NK-92 treated with Interleukin-12 subunit alpha and Interleukin-12 subunit beta, amount 100 ng/mL, for 24 hours (cell line): ENCODE measurements at regions not wholly inside any gene's neighbourhood (a gene's known extent, or its start where the extent isn't known, plus 50 kb on each side); places are given as distances from the start of the nearest gene placed in this dataset.
"Not testable (repeated sequence)": the region's sequence is repeated elsewhere in the genome, so short reads cannot be mapped to it uniquely, and the experiment has no call there.

Experiments used
- DNase-seq: peaks from one replicate; lab custom pipeline; 2025; lab: John Stamatoyannopoulos, UW

DNA sequence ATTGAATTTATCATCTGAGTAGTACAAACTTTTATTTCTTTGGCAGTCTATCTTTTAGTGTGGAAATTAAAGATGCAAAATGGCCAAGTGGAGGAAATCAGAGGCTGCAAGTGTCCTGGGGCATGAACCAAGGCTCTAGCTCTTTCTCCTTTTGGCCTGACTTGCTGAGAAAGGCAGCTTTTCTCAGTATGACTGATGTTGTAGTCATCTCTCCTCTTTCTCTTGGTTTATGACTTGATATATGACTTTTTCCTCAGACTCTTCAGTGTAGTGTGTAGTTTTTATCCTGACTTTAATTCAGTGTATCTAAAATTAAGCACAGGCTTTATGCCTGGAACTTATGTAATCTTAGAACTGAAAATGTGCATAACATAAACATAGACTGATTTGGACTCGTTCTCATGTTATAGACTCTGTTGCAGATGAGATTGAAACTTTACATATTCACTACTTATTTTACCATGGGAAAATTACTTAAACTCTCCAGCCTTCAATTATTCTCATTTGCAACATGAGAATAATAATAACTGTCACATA, 65.7 kb downstream of the SLITRK5 start:
- no peak for DNase-seq

DNA sequence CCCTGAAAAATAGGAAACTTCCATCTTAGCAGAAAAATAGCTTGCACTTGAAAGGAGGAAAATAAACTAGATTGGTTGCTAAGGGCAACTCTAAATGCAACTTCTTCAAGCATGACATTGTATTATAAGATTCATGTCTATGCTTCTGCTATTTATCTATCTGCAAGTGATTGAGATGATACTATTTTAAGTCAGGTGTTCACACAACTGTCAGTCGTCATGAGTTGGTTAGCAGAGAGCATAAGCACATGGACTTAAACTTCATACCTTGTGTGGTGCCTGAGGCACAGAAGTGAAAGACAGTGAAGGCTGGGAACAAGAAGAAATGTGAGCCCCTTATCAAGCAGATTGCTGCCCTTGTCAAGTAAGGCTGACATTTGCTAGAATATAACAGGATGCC, 82.9 kb downstream of the SLITRK5 start:
- no peak for DNase-seq

DNA sequence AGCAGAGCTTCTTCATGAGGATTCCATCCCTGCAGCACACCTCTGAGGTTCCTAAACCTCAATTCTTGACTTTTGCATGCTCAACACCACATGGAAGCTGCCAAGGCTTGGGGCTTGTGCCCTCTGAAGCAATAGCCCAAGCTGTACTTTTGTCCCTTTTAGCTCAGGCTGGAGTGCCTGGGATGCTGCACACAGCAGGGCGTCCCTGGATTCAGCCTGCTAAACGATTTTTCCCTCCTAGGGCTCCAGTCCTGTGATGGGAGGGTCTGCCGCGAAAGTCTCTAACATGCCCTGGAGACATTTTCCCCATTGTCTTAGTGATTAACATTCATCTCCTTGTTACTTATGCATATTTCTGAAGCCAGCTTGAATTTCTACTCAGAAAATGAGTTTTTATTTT, 98.3 kb downstream of the SLITRK5 start:
- no peak for DNase-seq

DNA sequence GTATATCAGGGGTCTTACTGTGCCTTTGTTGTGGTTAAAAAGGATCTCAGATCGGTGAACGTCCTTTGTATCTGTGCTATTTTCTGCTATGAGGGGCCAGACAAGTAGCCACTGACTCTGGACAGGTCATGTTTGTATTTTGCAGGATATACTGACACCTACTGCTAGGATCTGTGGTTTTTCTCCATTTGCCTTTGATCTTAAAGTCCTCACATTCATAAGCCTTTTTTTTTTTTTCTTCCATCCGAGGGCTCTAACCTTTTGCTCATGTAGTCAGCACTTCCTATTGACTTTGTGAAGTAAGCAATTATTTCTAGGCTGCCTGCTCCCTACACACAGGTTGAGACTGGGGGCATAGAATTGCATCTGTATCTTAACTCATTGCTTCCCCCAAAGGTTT, 106.2 kb downstream of the SLITRK5 start:
- DNase-seq: no peak

DNA sequence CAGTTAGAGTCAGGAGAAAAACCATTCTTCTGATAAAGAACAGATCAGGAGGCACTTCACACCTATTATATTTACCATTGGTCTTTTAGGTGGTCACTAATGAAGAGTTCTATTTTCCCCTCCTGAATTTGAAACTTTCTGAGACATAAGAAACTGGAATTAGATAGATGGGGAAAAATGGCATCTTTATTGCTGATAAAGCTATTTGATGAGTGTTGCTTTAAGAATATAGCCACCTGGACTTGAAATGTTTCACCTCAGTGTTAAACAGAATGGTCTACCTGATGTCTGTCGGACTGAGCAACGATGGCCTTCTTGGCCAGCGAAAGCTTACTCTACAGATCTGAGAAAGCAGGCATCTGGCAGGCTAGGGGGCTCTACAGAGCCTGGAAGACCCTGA, 107.0 kb downstream of the SLITRK5 start:
- no peak for DNase-seq

DNA sequence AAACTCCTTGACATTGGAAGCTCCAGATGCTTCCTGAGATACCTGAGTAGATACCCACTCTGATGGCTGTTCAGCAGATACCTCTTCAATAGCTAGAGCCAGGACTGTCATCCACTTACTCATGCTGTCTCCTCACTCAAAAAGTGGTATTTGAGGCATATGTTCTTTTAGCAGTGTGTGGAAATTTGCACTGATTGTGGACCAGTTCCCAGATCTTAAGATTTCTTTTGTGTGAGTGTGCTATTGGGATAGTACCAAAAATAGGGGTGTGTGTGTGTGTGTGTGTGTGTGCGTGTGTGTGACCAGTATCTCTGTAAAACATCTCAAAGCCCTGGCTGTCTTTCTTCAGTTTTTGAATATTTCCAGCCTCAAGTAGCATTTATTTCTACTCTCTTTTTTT, 108.3 kb downstream of the SLITRK5 start:
- no peak for DNase-seq

DNA sequence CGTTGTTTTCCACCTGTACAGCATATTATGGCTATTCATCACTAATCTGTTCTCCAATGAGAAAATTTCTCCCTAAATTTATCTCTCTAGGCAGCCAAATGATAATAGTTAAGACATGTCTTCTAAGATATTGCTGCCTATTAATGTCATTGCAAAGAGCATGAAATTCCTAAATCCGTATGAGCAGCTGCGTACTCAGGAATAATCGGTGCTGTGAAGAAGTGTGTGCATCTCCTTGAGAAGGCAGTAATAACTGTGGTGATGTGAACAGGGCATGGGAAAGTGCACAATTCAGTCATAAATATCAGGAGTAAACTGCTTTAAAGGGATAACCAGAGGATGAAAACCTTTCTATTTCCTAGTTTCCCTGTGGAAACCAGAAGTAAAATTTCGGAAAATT, 112.2 kb downstream of the SLITRK5 start:
- no peak for DNase-seq

DNA sequence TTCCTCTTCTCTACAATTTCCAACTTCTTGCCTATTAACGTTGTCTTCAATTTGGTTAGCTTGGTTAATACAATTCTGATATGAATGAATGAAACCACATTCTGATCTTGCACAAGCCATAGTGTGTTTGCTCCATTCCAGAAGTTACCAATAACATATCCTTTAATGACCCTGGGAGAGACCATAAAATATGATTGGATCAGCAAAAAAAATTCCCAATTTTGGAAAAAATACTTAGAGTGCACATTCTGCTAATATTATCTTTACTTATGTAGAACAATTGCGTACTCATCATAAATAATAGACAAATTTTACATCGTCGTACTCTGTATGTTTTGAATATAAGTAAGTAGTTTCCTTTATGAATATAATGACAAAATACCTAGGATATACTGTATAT, 117.2 kb downstream of the SLITRK5 start:
- no peak for DNase-seq

DNA sequence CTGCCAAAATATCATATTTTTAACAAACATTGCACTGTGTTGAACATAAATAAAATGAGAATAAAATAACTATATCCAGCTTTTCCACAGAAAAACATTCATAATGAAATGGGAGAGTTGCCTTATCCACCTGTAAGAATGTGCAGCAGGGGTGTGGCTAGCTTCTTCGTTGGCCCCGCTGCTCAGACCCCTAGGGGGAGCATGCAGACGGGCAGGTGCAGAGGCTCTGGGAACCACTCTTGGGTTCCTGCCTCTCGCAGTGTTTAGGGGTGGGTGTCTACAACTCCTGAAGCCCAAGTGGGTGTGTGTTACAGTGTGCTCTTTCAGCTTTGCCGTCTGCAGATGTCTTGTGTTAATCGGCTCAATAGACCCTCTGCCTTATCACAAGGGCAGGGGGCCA, 121.7 kb downstream of the SLITRK5 start:
- DNase-seq: no peak

DNA sequence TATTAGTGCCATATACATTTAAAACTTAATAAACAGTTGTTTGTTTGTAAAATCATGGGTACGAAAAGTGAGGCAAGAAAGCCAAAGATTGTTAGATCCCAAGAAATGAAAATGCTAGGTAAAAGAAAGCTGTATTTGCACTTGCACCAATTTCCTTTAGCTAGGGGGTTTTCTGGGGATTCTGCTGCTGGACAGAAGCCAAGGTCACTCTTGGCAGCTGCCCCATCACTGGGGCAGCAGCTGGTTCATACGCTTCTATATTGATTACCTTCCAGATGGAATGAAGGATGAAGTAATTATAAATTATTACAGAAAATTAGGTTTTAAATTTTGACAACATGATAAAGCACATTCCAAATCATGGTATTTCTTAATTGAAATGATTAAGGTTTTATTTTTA, 127.4 kb downstream of the SLITRK5 start:
- no peak for DNase-seq

DNA sequence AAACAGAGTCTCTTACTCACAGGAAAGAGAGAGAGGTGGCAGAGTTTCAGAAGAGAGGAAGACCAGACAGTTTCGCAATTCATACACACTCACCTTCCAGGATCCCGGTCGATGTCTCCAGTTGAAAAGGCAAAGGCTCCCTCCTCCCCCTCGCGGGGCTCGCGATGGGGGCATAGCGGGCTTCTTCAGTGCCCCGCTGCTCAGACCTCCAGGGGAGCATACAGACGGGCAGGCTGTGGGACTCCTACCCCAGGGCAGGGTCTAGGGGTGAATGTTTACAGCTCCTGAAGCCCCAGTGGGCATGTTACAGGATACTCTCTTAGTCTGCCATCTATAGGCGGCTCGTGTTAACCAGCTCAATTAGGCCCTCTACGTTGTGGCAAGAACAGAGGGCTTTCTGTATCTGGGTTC, 139.2 kb downstream of the SLITRK5 start:
- DNase-seq: no peak

DNA sequence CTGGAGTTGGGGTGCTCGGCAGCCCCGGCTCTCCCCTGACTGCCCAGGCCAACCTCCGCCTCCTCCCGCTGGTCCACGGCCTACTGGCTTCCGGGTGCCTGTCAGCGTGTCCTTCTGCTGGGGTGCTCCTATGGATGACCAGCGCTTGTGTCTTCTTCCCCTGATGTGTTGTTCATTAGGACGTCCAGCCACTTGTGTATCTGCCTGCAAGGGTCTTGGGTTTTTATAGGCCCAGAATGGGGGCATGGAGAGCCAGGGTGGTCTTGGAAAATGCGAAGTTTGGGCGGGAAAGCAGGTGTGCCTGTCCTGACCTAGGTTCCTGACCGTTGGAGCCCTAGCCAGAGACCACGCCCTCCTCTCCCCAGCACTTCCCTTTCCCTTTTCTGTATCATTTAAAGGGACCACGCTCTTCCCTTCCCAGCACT, 139.8 kb downstream of the SLITRK5 start:
- no peak for DNase-seq

DNA sequence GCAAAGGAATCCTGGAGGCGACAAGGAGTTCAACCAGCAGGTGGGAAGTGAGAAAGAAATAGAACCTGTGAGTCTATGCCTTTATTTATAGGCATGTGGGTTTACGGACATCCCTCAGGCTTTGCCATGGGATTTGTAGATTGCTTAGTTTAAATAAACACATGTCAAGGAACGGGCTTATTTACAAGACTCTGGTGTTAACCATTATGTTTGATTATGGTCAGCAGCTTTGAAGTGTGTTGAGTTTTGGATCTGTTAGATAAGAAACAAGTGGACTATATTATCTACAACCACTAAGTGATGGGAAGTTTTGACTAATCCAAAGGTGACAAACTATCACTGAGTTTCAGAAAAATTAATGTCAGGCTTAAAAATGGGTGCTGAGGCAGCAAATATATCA, 143.2 kb downstream of the SLITRK5 start:
- DNase-seq: no peak

DNA sequence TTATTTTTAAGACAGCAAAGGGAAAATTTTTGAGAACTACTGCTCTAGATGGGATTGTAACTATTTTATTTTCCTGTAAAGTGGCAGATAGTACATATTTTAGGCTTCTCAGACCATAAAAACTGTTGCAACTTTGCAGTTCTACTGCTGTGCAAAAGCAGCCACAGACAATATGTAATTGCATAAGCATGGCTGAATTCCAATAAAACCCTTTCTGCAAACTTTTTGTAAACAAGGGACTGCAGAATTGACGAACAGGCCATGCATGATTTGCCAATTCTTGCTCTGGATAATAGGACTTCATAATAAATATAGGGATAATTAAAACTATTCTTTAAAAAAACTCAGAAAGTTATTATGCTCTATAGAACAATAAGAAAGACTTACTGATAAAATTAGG, 149.1 kb downstream of the SLITRK5 start:
- DNase-seq: no peak

DNA sequence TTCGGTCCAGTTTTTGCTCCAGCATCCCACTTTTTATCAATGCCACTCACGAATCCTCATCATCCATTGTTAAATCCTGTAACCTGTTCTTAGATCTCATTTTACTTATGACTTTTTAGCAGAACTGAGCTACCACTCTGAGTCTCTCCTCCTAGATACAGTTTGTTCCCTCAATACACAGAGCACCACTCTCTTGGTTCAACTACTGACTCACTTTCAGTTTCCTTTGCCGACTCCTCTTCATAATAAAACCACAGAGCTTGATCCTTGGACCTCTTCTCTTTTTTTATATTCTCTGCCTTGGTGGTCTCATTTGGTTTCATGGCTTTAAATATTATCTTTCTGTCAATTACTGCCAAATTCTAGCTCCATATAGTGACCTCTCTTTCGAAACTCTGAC, 150.3 kb downstream of the SLITRK5 start:
- DNase-seq: no peak

DNA sequence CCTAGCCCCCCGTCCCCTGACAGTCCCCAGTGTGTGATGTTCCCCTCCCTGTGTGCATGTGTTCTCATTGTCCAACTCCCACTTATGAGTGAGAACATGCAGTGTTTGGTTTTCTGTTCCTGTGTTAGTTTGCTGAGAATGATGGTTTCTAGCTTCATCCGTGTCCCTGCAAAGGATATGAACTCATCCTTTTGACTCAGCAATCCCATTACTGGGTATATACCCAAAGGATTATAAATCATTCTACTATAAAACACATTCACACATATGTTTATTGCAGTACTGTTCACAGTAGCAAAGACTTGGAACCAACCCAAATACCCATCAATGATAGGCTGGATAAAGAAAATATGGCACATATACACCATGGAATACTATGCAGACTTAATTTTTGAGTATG, 155.1 kb downstream of the SLITRK5 start:
- DNase-seq: not testable (repeated sequence)

DNA sequence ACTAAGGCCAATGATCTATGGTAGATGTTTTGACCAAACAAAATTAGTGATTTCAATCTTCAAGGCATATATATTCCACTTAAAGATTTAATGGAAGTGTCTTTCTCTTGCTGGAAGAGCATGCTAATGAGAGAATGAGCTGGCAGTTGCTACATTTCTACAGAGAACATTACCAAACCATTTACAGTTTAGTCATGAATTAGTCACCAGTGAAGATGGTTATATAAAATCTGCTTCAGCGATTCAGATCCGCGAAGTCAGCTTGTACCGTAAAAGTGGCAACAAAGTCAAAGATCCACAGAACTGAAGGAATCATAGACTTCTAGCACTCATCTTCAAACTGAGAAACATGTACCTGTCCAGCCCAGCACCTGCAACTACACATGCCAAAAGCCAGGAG, 156.3 kb downstream of the SLITRK5 start:
- no peak for DNase-seq

DNA sequence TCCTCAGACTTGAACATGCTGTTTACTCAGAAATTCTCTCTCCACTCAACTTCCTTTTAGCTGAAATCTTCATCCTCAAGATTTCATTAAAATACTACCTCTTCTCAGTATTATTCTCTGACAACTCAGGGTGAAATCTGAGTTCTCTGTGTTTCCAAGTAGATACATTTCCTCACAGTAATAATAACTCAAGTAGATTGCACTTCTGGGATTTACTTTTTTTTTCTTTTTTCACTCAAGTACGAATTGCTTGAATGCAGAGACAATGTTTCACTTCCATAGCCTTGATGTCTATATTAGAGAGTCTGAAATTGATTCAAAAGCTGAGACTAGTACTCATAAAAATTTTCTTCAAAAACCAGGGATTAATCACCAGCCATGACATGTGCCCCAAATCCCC, 166.4 kb downstream of the SLITRK5 start:
- no peak for DNase-seq

DNA sequence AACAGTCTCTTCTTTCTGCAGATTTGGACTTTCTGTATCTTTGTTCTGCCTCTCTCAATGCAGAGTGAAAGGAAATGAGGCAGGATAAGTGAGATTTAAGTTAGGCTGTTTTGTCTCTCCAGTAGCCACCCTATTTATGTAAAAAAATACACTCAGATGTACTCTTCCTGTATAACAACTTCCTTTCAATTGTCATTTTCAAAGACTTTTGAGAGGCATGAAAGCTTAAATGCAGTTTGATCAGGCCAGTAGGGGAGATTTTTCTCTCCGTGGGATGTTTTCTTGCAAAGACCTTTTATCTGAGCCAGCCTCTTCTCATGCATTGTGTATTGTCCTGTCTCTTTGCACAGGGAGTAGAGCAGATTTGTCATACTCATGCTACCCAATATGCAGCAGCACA, 166.8 kb downstream of the SLITRK5 start:
- DNase-seq: no peak

DNA sequence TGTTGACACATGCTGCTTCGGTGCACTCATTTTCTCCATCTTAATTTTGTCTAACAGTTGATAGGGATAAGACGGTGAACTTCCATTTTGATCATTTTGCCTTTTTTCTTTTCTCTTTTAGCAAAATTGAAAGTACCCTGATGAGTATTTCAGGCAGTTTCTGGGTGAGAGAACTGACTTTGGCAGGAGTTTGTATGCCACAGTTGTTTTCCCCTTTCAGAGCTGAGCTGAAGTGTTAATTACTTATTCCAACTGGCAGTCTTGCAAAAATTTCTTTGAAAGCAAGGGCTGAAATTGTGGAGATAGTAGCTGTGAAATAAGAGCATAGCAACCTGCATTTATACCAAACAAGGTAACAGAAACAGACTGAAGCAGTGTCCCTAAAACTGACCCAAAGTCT, 180.2 kb downstream of the SLITRK5 start:
- DNase-seq: no peak

DNA sequence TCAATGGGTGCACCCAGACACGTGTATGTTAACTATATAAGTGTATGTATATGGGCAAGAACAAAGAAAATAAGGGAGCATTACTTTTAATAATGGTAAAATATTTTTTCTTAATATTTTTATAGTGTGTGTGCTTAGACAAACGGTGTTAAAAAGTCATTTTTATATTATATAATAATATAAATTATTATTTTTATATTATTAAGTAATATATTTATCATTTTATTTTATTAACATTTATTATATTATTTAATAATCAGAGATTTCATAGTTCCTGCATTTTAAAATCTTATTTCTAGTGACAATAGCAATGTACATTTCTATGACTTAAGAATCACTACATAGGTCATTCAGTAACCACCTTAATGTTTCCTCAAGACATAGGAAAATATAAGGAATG, 184.4 kb downstream of the SLITRK5 start:
- no peak for DNase-seq

DNA sequence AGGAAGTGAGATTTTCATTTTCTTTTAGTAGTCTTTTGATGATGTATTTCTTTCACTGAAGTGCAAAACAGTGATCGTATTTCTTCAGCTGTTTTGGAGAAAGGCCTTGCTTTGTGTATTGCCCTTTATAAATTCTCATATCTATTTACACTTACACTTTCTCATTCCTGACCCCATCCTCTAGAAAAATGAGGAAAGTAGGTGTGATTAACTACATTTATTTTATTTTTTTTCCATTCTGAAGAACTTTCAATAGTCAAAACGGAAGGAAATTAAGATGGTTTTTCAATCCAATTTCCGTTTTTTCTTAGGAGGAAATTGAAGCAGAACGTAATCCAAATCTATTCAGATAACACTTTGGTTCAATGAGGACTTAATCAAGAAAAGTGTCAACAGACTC, 188.1 kb downstream of the SLITRK5 start:
- no peak for DNase-seq

DNA sequence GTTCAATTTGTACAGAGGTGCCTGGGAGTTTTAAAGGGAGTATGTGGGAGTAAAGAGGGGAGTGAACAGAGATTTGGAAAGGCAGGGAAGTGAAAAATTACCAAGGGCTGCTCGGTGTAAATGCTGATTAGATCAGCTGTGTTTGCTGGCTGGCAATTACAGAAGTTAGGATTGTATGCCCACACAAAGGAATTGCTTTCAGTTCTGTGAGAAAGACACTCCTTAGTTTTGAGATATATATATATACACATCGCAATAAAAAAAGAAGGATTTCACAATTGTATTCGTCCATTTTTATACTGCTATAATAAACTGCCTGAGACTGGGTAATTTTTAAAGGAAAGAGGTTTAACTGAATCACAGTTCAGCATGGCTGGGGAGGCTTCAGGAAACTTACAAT, 196.3 kb downstream of the SLITRK5 start:
- no peak for DNase-seq

DNA sequence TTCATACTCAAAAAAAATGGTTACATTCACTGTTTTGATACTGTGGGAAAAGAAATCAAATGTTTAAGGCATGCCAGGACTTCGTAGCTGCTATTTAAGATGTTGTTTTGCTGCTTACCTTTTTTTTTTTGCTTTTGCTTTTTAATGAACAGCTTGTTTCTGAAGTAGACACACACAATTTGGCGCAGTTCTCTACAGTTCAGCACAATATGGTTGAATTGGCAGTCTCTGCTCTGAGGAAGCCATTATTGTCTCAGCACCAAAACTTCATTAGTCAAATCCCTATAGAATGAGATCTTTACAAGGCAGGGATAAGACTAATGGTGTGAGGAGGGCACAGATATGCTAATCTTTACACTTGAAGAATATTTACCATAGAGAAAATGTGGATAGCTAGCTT, 197.6 kb downstream of the SLITRK5 start:
- no peak for DNase-seq

DNA sequence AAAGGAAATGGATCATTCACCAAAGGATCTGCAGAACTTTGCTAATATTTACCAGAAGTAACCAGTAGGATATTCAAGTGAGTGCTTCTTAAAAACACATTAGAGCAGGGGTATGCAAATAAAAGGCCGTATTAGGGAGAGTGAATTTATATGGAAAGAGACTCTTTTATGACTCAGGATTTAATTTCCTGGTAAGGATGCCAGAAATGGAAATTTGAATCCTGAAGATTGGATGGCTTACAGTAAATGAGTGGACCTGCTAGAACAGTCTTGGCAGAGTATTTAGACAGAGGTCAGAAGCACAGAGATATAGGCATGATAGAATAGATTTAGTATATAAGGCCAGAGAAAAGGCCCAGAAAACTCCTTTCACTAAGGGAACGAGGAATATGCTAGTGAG, 201.6 kb downstream of the SLITRK5 start:
- no peak for DNase-seq
